Neural cell (in vitro differentiated cells): ENCODE measurements at regions not wholly inside any gene's neighbourhood (a gene's known extent, or its start where the extent isn't known, plus 50 kb on each side); places are given as distances from the start of the nearest gene placed in this dataset.

Experiments used
- EZH2 ChIP-seq: fragments of 200-600, 300-800 bp; shearing (Covaris generic), sonication (generic); IDR thresholded peaks from 2 replicates; pipeline ENCODE4 v1.6.1; 2014; ENCODE audit warnings: antibody characterized with exemption, low read length, borderline replicate concordance, mild to moderate bottlenecking; ENCODE audit not compliant: insufficient read depth, poor library complexity, severe bottlenecking
- MXI1 ChIP-seq: fragments of 450-650 bp; conservative IDR thresholded peaks from 2 replicates; pipeline ENCODE4 v1.6.1; 2014; ENCODE audit warnings: antibody characterized with exemption, mild to moderate bottlenecking; ENCODE audit not compliant: poor library complexity, severe bottlenecking
- RAD21 ChIP-seq: fragments of 450-650 bp; conservative IDR thresholded peaks from 2 replicates; pipeline ENCODE4 v1.6.1; 2014; ENCODE audit warnings: antibody characterized with exemption, mild to moderate bottlenecking, moderate library complexity
- TAF1 ChIP-seq: IDR thresholded peaks from 2 replicates; pipeline ENCODE4 v1.6.1; 2012; ENCODE audit warnings: low read depth
- TF ChIP-seq, protein P1 (sequence below): fragments of 450-650 bp; IDR thresholded peaks from 2 replicates; pipeline ENCODE4 v1.5.1; 2014; ENCODE audit warnings: antibody characterized with exemption, mild to moderate bottlenecking, moderate library complexity; ENCODE audit not compliant: poor library complexity, severe bottlenecking

DNA sequence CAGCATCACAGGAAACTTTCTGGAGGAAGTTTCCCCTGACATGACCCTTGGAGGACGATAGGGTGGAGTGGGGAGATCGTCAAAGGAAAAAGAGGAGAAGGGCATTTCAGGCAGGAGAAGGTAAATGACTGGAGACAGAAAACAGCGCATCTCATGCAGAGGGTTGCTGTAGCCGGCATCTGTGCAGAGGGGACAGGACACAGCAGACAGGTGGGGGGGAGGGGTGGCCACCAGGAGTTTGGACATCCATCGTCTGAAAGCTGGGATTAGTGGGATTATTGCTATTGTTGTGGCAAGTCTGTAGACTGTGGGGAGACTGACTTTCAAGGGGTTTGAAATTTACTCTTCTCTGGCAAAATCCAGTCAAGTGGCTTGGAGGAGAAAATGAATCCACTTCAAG lies 463.9 kb downstream of the OMA1 start:
- TF ChIP-seq MXI1 (no peak), RAD21 (no peak), EZH2 (no peak), TAF1 (no peak)
- TF ChIP-seq, protein P1, sequence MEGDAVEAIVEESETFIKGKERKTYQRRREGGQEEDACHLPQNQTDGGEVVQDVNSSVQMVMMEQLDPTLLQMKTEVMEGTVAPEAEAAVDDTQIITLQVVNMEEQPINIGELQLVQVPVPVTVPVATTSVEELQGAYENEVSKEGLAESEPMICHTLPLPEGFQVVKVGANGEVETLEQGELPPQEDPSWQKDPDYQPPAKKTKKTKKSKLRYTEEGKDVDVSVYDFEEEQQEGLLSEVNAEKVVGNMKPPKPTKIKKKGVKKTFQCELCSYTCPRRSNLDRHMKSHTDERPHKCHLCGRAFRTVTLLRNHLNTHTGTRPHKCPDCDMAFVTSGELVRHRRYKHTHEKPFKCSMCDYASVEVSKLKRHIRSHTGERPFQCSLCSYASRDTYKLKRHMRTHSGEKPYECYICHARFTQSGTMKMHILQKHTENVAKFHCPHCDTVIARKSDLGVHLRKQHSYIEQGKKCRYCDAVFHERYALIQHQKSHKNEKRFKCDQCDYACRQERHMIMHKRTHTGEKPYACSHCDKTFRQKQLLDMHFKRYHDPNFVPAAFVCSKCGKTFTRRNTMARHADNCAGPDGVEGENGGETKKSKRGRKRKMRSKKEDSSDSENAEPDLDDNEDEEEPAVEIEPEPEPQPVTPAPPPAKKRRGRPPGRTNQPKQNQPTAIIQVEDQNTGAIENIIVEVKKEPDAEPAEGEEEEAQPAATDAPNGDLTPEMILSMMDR = no peak
